COR-L47 (cell line): ENCODE measurements at regions not wholly inside any gene's neighbourhood (a gene's known extent, or its start where the extent isn't known, plus 50 kb on each side); places are given as distances from the start of the nearest gene placed in this dataset.
"Not testable (repeated sequence)": the region's sequence is repeated elsewhere in the genome, so short reads cannot be mapped to it uniquely, and the experiment has no call there.

Experiments
- DNase-seq: peaks from one replicate; lab custom pipeline; 2025; lab: John Stamatoyannopoulos, UW

- no peak for DNase-seq
These were observed 300.0 kb upstream of the ALG10B start for GRCh38 chr12:38016602-38017001.

- DNase-seq = no peak
These were observed 290.7 kb upstream of the ALG10B start for GRCh38 chr12:38025916-38026315.

GRCh38 chr12:38053113-38053512 lies 263.5 kb upstream of the ALG10B start:
- no peak for DNase-seq

GRCh38 chr12:38053655-38054464 lies 262.7 kb upstream of the ALG10B start:
- DNase-seq = peak; percentile 0

GRCh38 chr12:38056701-38057689 lies 259.6 kb upstream of the ALG10B start:
- no peak for DNase-seq

- DNase-seq = no peak
These were observed 216.9 kb upstream of the ALG10B start for GRCh38 chr12:38099686-38100085.

- DNase-seq = no peak
These were observed 214.8 kb upstream of the ALG10B start for GRCh38 chr12:38101753-38102152.

- no peak for DNase-seq
These were observed 214.4 kb upstream of the ALG10B start for GRCh38 chr12:38102197-38102596.

- DNase-seq = no peak
These were observed 206.4 kb upstream of the ALG10B start for GRCh38 chr12:38110026-38110699.

- DNase-seq = no peak
These were observed 202.6 kb upstream of the ALG10B start for GRCh38 chr12:38113991-38114390.

GRCh38 chr12:38116968-38117367 lies 199.6 kb upstream of the ALG10B start:
- no peak for DNase-seq

- no peak for DNase-seq
These were observed 197.9 kb upstream of the ALG10B start for GRCh38 chr12:38118632-38119031.

- no peak for DNase-seq
These were observed 196.1 kb upstream of the ALG10B start for GRCh38 chr12:38120438-38120837.

- not testable (repeated sequence) for DNase-seq
These were observed 193.5 kb upstream of the ALG10B start for GRCh38 chr12:38123028-38123427.

GRCh38 chr12:38123566-38124246 lies 192.9 kb upstream of the ALG10B start:
- DNase-seq = no peak

GRCh38 chr12:38124247-38125012 lies 192.1 kb upstream of the ALG10B start:
- no peak for DNase-seq

GRCh38 chr12:38132139-38132538 lies 184.4 kb upstream of the ALG10B start:
- no peak for DNase-seq

GRCh38 chr12:38137287-38137686 lies 179.3 kb upstream of the ALG10B start:
- DNase-seq = no peak

GRCh38 chr12:38137716-38138115 lies 178.9 kb upstream of the ALG10B start:
- no peak for DNase-seq

GRCh38 chr12:38138225-38139221 lies 178.1 kb upstream of the ALG10B start:
- DNase-seq = peak; percentile 19
